ENCODE measurements at regions not wholly inside any gene's neighbourhood (a gene's known extent, or its start where the extent isn't known, plus 50 kb on each side); places are given as distances from the start of the nearest gene placed in this dataset.

GRCh38 chr21:41636636-41637630 lies 129.0 kb upstream of the TMPRSS2 start:
- Histone ChIP-seq H3K27me3 (ENCODE audit: insufficient read depth, poor library complexity, severe bottlenecking) (no peaks in the 10 kb centered on the region), H3K27ac (replicated peaks) (no peak overlapping the region), H3K4me3 (replicated peaks; ENCODE audit: insufficient read depth, low read length) (no peak overlapping the region)
- no peak for DNase-seq (ENCODE audit: low read depth in 1 of 2, low spot score in 1 of 2)
- TF ChIP-seq GABPA (IDR thresholded peaks at IDR 0.05; ENCODE audit: low read depth) (no peak), POLR2AphosphoS5 (IDR thresholded peaks at IDR 0.05; ENCODE audit: low read depth) (no peak), REST (IDR thresholded peaks at IDR 0.05; ENCODE audit: insufficient replicate concordance, low read depth) (no peak), SPI1 (IDR thresholded peaks at IDR 0.05; ENCODE audit: borderline replicate concordance, low read depth) (no peak)
- TF ChIP-seq, protein P1, sequence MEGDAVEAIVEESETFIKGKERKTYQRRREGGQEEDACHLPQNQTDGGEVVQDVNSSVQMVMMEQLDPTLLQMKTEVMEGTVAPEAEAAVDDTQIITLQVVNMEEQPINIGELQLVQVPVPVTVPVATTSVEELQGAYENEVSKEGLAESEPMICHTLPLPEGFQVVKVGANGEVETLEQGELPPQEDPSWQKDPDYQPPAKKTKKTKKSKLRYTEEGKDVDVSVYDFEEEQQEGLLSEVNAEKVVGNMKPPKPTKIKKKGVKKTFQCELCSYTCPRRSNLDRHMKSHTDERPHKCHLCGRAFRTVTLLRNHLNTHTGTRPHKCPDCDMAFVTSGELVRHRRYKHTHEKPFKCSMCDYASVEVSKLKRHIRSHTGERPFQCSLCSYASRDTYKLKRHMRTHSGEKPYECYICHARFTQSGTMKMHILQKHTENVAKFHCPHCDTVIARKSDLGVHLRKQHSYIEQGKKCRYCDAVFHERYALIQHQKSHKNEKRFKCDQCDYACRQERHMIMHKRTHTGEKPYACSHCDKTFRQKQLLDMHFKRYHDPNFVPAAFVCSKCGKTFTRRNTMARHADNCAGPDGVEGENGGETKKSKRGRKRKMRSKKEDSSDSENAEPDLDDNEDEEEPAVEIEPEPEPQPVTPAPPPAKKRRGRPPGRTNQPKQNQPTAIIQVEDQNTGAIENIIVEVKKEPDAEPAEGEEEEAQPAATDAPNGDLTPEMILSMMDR (IDR thresholded peaks at IDR 0.05; ENCODE audit: insufficient read depth, low read length): no peak

DNA sequence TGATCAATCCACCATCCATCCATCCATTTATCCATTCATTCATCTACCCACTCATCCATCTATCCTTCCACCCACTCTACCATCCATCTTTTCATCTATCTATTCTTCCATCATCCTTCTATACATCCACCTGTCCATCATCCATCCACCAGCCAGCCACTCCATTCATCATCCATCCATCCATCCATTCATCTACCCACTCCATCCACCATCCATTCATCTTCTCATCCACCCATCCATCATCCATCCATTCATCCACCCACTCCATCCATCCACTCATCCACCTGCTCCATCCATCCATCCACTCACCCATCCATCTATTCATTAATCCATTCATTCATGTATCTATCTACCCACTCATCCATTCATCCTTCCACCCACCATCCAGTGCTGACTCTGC lies 127.9 kb upstream of the TMPRSS2 start:
- DNase-seq (ENCODE audit: low read depth in 1 of 2, low spot score in 1 of 2): no peak
- Histone ChIP-seq H3K27ac (replicated peaks) (no peak overlapping the region), H3K4me3 (replicated peaks; ENCODE audit: insufficient read depth, low read length) (no peak overlapping the region), H3K27me3 (ENCODE audit: insufficient read depth, poor library complexity, severe bottlenecking) (no peaks in the 10 kb centered on the region)
- TF ChIP-seq REST (IDR thresholded peaks at IDR 0.05; ENCODE audit: insufficient replicate concordance, low read depth) (no peak), GABPA (IDR thresholded peaks at IDR 0.05; ENCODE audit: low read depth) (no peak), SPI1 (IDR thresholded peaks at IDR 0.05; ENCODE audit: borderline replicate concordance, low read depth) (no peak), POLR2AphosphoS5 (IDR thresholded peaks at IDR 0.05; ENCODE audit: low read depth) (no peak)
- TF ChIP-seq, protein P1 (IDR thresholded peaks at IDR 0.05; ENCODE audit: insufficient read depth, low read length): no peak

- Histone ChIP-seq H3K27me3 (ENCODE audit: insufficient read depth, poor library complexity, severe bottlenecking) (no peaks in the 10 kb centered on the region), H3K4me3 (replicated peaks; ENCODE audit: insufficient read depth, low read length) (no peak overlapping the region), H3K27ac (replicated peaks) (no peak overlapping the region)
- no peak for TF ChIP-seq SPI1 (IDR thresholded peaks at IDR 0.05; ENCODE audit: borderline replicate concordance, low read depth)
- TF ChIP-seq, protein P1 (IDR thresholded peaks at IDR 0.05; ENCODE audit: insufficient read depth, low read length): no peak
- no peak for TF ChIP-seq REST (IDR thresholded peaks at IDR 0.05; ENCODE audit: insufficient replicate concordance, low read depth)
- TF ChIP-seq GABPA (IDR thresholded peaks at IDR 0.05; ENCODE audit: low read depth): no peak
- TF ChIP-seq POLR2AphosphoS5 (IDR thresholded peaks at IDR 0.05; ENCODE audit: low read depth): no peak
- DNase-seq (ENCODE audit: low read depth in 1 of 2, low spot score in 1 of 2): no peak
Observed at GRCh38 chr21:41634858-41635257, 126.9 kb upstream of the TMPRSS2 start.
